CD8-positive, alpha-beta memory T cell (primary cell): ENCODE measurements at regions not wholly inside any gene's neighbourhood (a gene's known extent, or its start where the extent isn't known, plus 50 kb on each side); places are given as distances from the start of the nearest gene placed in this dataset.
"Not testable (repeated sequence)": the region's sequence is repeated elsewhere in the genome, so short reads cannot be mapped to it uniquely, and the experiment has no call there.

ENCODE experiments used
- CTCF ChIA-PET: fragments of 350-600 bp; sonication (Branson Sonifier 250); formaldehyde crosslinking; loops from one replicate; lab custom pipeline; 2021; ENCODE audit warnings: antibody characterized with exemption; lab: Charles Lee
- POLR2A ChIA-PET: fragments of 350-600 bp; sonication (Branson Sonifier 250); formaldehyde crosslinking; loops from one replicate; lab custom pipeline; 2021; ENCODE audit warnings: antibody characterized with exemption; lab: Charles Lee
- DNase-seq, 5 donors: peaks; one replicate each; pipeline versions ENCODE4 v3.0.0 to v3.0.0-alpha.2; 2020 to 2022; ENCODE audit warnings: mixed read lengths in 1 of 5
- H3K27ac ChIP-seq: one replicate; pipeline ENCODE4 v1.7.0; 2013; ENCODE audit warnings: low read depth, mild to moderate bottlenecking, low read length, moderate library complexity
- H3K27me3 ChIP-seq: 2 replicates; pipeline ENCODE4 v1.7.0; 2013; ENCODE audit warnings: low read length, mild to moderate bottlenecking; ENCODE audit not compliant: insufficient read depth, poor library complexity, severe bottlenecking
- H3K36me3 ChIP-seq: 2 replicates; pipeline ENCODE4 v1.7.0; 2013; ENCODE audit warnings: mild to moderate bottlenecking, low read length, moderate library complexity; ENCODE audit not compliant: insufficient read depth
- H3K4me1 ChIP-seq: 2 replicates; pipeline ENCODE4 v1.7.0; 2013; ENCODE audit warnings: mild to moderate bottlenecking, low read length, moderate library complexity; ENCODE audit not compliant: insufficient read depth
- H3K4me3 ChIP-seq: 2 replicates; pipeline ENCODE4 v1.7.0; 2013; ENCODE audit warnings: mild to moderate bottlenecking, low read length
- H3K9me3 ChIP-seq: 2 replicates; pipeline ENCODE4 v1.7.0; 2013; ENCODE audit warnings: mild to moderate bottlenecking, low read length
- H3K27ac Mint-ChIP-seq, 8 donors: one replicate each; pipeline ENCODE4 v1.8.0; 2020 to 2021; ENCODE audit warnings: mixed read lengths in 8 of 8, mild to moderate bottlenecking in 6 of 8, inconsistent platforms in 3 of 8, moderate library complexity in 3 of 8
- H3K27me3 Mint-ChIP-seq, 2 donors: one replicate each; pipeline ENCODE4 v1.8.0; 2020 to 2021; ENCODE audit warnings: mixed read lengths in 2 of 2, mild to moderate bottlenecking in 1 of 2, moderate library complexity in 1 of 2
- H3K36me3 Mint-ChIP-seq, 3 donors: one replicate each; pipeline ENCODE4 v1.8.0; 2020 to 2021; ENCODE audit warnings: mixed read lengths in 3 of 3, inconsistent platforms in 1 of 3, mild to moderate bottlenecking in 1 of 3
- H3K4me1 Mint-ChIP-seq, 3 donors: one replicate each; pipeline ENCODE4 v1.8.0; 2020 to 2021; ENCODE audit warnings: mixed read lengths in 3 of 3, inconsistent platforms in 1 of 3, mild to moderate bottlenecking in 1 of 3
- H3K4me3 Mint-ChIP-seq, 7 donors: one replicate each; pipeline ENCODE4 v1.8.0; 2020 to 2021; ENCODE audit warnings: mixed read lengths in 7 of 7, mild to moderate bottlenecking in 6 of 7, moderate library complexity in 4 of 7, inconsistent platforms in 2 of 7
- H3K9me3 Mint-ChIP-seq, 5 donors: one replicate each; pipeline ENCODE4 v1.8.0; 2020 to 2022; ENCODE audit warnings: mixed read lengths in 5 of 5, mild to moderate bottlenecking in 3 of 5, moderate library complexity in 2 of 5, inconsistent platforms in 1 of 5

DNA sequence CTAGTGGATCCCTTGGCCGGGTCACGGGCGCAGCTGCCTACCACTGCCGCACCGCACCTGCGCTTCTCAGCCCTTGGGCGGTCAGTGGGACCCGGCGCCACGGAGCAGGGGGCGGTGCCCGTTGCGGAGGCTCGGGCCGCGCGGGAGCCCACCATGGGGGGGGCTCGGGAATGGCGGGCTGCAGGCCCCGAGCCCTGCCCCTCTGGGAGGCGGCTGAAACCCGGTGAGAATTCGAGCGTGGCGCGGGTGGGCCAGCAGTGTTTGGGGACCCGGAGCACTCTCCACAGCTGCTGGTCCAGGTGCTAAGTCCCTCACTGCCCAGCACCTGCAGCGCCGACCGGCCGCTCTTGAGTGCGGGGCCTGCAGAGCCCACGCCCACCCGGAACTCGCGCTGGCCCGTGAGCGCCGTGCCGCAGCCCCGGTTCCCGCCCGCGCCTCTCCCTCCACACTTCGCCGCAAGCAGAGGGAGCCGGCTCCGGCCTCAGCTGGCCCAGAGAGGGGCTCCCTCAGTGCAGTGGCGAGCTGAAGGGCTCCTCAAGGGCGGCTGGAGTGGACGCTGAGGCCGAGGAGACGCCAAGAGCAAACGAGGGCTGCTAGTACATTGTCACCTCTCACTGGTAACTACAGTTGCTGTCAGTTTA is 120.5 kb upstream of the TMEM170B start:
- H3K27me3 Mint-ChIP-seq, result peaks cover 0 to 1% of the 10 kb centered on the region in 2 donors
- CTCF ChIA-PET, result interaction anchor here (0.6 to 1.0 kb wide), 2 partner anchors 38 to 246 kb away, joined by 3 to 4 read pairs; no protein-coding TSS in a partner anchor
- POLR2A ChIA-PET, result no interaction called here
- no peaks in the 10 kb centered on the region for H3K9me3 Mint-ChIP-seq
- H3K36me3 Mint-ChIP-seq, result peaks cover 0 to 8% (median 2%) of the 10 kb centered on the region in 3 donors
- Histone ChIP-seq H3K27me3 (no peaks in the 10 kb centered on the region), H3K4me1 (no peaks in the 10 kb centered on the region), H3K27ac (no peak overlapping the region), H3K9me3 (no peaks in the 10 kb centered on the region), H3K36me3 (no peaks in the 10 kb centered on the region), H3K4me3 (no peak overlapping the region)
- no peak overlapping the region for H3K27ac Mint-ChIP-seq
- no peak overlapping the region for H3K4me3 Mint-ChIP-seq
- peak in 1 of 5 donors; percentile 5 for DNase-seq
- H3K4me1 Mint-ChIP-seq, result peaks cover 13 to 27% (median 23%) of the 10 kb centered on the region in 3 donors

DNA sequence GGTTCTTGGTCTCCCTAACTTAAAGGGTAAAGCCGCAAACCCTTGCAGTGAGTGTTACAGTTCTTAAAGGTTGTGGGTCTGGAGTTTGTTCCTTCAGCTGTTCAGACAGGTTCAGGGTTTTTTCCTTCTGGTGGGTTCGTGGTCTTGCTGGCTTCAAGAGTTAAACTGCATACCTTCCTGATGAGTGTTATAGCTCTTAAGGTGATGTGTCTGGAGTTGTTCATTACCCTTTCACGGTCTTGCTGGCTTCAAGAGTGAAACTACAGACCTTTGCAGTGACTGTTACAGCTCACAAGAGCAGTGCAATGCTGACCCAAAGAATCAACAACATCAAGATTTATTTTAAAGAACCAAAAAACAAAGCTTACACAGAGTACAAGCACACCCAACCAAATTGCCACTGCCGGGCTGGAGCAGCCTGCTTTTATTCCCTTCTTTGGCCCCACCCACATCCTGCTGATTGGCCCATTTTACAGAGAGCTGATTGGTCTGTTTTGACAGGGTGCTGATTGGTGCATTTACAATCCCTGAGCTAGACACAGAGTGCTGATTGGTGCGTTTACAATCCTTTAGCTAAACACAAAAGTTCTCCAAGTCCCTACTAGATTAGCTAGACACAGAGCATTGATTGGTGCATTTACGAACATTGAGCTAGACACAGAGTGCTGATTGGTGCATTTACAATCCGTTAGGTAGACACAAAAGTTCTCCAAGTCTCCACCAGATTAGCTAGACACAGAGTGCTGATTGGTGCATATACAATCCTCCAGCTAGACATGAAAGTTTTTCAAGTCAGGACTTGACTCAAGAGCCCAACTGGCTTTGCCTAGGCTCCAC is 121.2 kb upstream of the TMEM170B start:
- DNase-seq, H3K4me3 Mint-ChIP-seq, H3K27me3 Mint-ChIP-seq, H3K9me3 ChIP-seq, H3K9me3 Mint-ChIP-seq, H3K27ac Mint-ChIP-seq, H3K36me3 ChIP-seq, H3K4me3 ChIP-seq, H3K4me1 ChIP-seq, POLR2A ChIA-PET, H3K36me3 Mint-ChIP-seq, H3K27ac ChIP-seq, H3K27me3 ChIP-seq: not testable (repeated sequence)
- CTCF ChIA-PET, result interaction anchor here (0.6 to 1.0 kb wide), 2 partner anchors 37 to 245 kb away, joined by 3 to 4 read pairs; no protein-coding TSS in a partner anchor
- H3K4me1 Mint-ChIP-seq, result peaks cover 13 to 31% (median 26%) of the 10 kb centered on the region in 3 donors

DNA sequence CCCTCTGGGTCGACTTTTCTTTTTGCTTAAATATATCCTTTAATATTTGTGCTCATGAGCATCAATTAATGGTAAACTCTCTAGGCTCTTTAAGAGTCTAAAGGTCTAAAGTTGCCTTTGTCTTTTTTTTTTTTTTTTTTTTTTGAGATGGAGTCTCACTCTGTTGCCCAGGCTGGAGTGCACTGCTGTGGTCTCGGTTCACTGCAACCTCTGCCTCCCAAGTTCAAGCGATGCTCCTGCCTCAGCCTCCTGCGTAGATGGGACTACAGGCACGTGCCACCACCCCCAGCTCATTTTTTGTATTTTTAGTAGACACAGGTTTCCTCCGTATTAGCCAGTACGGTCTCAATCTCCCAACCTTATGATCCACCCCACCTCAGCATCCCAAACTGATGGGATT is 122.0 kb upstream of the TMEM170B start:
- peaks cover 13 to 31% (median 26%) of the 10 kb centered on the region in 3 donors for H3K4me1 Mint-ChIP-seq
- peaks cover 0 to 1% of the 10 kb centered on the region in 2 donors for H3K27me3 Mint-ChIP-seq
- CTCF ChIA-PET, result interaction anchor here (1.1 to 1.5 kb wide), 2 partner anchors 18 to 80 kb away, joined by 3 read pairs; no protein-coding TSS in a partner anchor
- Histone ChIP-seq H3K4me3 (no peak overlapping the region), H3K36me3 (no peaks in the 10 kb centered on the region), H3K9me3 (no peaks in the 10 kb centered on the region), H3K27me3 (no peaks in the 10 kb centered on the region), H3K4me1 (no peaks in the 10 kb centered on the region), H3K27ac (no peak overlapping the region)
- no peaks in the 10 kb centered on the region for H3K9me3 Mint-ChIP-seq
- H3K27ac Mint-ChIP-seq, result no peak overlapping the region
- POLR2A ChIA-PET, result interaction anchor here (1.2 kb wide), 1 partner anchor 34 kb away, joined by 6 read pairs; no protein-coding TSS in a partner anchor
- no peak for DNase-seq
- peaks cover 0 to 3% (median 0%) of the 10 kb centered on the region in 3 donors for H3K36me3 Mint-ChIP-seq
- H3K4me3 Mint-ChIP-seq, result no peak overlapping the region

DNA sequence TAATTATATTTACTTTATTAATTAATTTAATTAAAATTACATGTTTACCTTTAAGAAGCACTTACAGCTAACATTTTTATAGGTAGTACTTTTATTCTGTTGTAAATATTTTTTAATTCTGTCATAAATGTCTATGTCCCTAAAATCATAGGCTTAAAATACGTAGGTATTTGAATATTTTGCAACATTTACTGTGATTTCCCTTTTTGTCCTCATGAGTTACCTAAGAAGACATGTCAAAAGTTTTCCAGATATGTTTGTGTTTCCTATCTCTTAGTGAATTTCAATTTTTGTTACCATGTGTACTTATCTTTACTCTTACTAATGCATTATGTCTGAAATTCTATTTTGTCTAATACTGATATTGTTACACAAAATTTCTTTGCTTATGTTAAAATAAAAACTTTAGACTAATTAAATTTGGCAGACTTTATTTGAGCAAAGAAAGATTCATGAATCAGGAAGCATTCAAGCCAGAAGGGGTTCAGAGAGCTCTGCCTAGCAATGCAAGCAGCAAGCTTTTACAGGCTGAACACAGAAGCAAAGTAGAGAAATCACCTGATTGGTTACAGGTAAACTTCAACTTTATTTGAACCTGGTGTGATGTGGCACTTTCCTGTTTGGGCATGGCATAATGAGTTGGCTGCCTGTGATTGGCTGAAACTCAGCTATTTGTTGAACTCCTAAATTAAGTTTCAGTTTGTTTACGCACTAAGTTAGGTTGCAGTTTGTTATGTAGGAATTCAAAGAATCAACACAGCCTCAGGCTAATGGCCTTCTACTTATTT is 123.2 kb upstream of the TMEM170B start:
- peak overlapping the region; percentile 23 to 62 (median 48) for H3K4me3 Mint-ChIP-seq
- Histone ChIP-seq H3K4me3 (no peak overlapping the region), H3K4me1 (no peaks in the 10 kb centered on the region), H3K27ac (no peak overlapping the region), H3K27me3 (no peaks in the 10 kb centered on the region), H3K9me3 (no peaks in the 10 kb centered on the region), H3K36me3 (no peaks in the 10 kb centered on the region)
- peaks cover 13 to 31% (median 26%) of the 10 kb centered on the region in 3 donors for H3K4me1 Mint-ChIP-seq
- H3K27ac Mint-ChIP-seq, result peak overlapping the region; percentile 17 to 91 (median 73)
- DNase-seq, result peak in 3 of 5 donors; percentile 47 to 57 (median 51)
- peaks cover 0 to 1% of the 10 kb centered on the region in 2 donors for H3K27me3 Mint-ChIP-seq
- ChIA-PET CTCF (interaction anchor here (1.1 to 2.8 kb wide), 5 partner anchors 14 to 242 kb away, joined by 3 to 9 read pairs (median 4); no protein-coding TSS in a partner anchor), POLR2A (interaction anchor here (1.2 kb wide), 1 partner anchor 33 kb away, joined by 6 read pairs; no protein-coding TSS in a partner anchor)
- no peaks in the 10 kb centered on the region for H3K36me3 Mint-ChIP-seq
- no peaks in the 10 kb centered on the region for H3K9me3 Mint-ChIP-seq

DNA sequence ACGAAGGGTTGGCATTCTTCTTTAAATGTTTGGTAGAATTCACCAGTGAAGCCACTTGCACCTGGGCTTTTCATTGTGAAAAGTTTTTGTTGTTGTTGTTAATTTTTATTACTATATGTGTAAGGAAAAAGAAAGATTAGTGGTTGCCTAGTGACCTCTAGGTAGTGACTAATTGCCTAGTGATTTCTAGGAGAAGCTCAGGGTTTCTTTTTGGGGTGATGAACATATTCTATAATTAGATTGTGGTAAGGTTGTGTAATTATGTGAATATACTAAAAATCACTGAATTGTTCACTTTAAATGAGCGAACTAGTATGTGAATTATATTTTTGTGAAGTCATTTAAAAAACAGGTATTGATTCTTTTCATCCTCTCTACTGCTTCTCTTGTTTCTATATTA is 123.8 kb upstream of the TMEM170B start:
- no peak overlapping the region for H3K27ac ChIP-seq
- Mint-ChIP-seq H3K27ac (no peak overlapping the region), H3K4me3 (no peak overlapping the region), H3K4me1 (peaks cover 13 to 31% (median 26%) of the 10 kb centered on the region in 3 donors), H3K36me3 (no peaks in the 10 kb centered on the region), H3K27me3 (peaks cover 0 to 1% of the 10 kb centered on the region in 2 donors), H3K9me3 (no peaks in the 10 kb centered on the region)
- no peaks in the 10 kb centered on the region for H3K9me3 ChIP-seq
- no peaks in the 10 kb centered on the region for H3K27me3 ChIP-seq
- H3K4me1 ChIP-seq, result no peaks in the 10 kb centered on the region
- no peaks in the 10 kb centered on the region for H3K36me3 ChIP-seq
- H3K4me3 ChIP-seq, result no peak overlapping the region
- ChIA-PET CTCF (interaction anchor here (1.1 to 2.8 kb wide), 4 partner anchors 13 to 242 kb away, joined by 3 to 9 read pairs (median 4); no protein-coding TSS in a partner anchor), POLR2A (no interaction called here)
- DNase-seq, result no peak

DNA sequence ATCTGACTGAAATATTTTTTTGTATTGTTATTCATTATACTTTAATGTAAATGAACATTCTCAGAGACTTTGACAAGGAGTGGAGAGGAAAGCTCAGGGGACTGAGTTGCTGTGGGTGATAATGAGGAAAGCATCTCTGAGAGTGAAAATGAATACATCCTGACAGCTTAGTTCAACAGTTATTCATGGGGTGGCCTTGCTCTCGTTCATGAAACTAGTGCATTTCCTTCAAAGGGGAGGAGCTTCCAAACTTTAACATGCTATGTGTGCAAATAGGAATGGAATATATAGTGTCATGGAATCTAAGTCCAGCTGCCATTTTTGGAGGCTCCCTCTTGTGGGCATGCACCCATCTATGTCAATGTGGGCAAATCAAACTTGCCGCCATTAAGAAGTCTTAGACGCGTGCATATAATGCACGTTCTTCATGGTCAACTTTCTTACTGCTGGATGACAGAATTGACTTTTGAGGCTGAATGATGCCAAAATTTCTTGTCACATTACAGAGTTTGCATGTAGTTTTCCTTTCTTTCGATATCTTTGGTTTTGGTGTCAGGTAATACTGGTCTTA is 124.3 kb upstream of the TMEM170B start:
- no peaks in the 10 kb centered on the region for H3K36me3 Mint-ChIP-seq
- peaks cover 13 to 31% (median 26%) of the 10 kb centered on the region in 3 donors for H3K4me1 Mint-ChIP-seq
- CTCF ChIA-PET, result interaction anchor here (0.8 to 2.8 kb wide), 5 partner anchors 12 to 241 kb away, joined by 3 to 9 read pairs (median 4); no protein-coding TSS in a partner anchor

DNA sequence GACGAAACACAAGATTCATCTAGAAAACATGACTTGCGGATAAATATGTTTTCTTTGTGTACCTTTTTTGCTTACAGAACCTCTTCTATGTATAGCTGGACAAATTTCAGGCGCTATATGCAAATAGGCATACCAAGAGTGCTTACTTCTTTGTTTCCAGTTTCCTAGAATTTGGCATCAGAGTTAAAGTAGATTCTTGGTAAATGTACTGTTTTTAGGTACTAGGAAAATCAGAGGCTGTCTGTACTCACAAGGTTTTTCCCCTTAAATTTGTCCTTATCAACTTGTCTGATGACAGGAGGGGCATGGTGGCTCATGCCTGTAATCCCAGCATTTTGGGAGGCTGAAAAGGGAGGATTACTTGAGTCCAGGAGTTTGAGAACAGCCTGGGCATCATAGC is 124.9 kb upstream of the TMEM170B start:
- ChIA-PET POLR2A (no interaction called here), CTCF (interaction anchor here (0.8 to 2.8 kb wide), 4 partner anchors 12 to 240 kb away, joined by 3 to 9 read pairs (median 4); no protein-coding TSS in a partner anchor)

More for the DNA sequence above, 124.3 kb upstream of the TMEM170B start:
- Histone ChIP-seq H3K9me3 (no peaks in the 10 kb centered on the region), H3K36me3 (no peaks in the 10 kb centered on the region), H3K4me3 (no peak overlapping the region), H3K27ac (peak overlapping the region; percentile 2), H3K4me1 (no peaks in the 10 kb centered on the region), H3K27me3 (no peaks in the 10 kb centered on the region)
- Mint-ChIP-seq H3K9me3 (no peaks in the 10 kb centered on the region), H3K27me3 (peaks cover 0 to 1% of the 10 kb centered on the region in 2 donors), H3K27ac (peak overlapping the region in 1 of 8 donors; percentile 64), H3K4me3 (no peak overlapping the region)
- DNase-seq, result no peak
- POLR2A ChIA-PET, result no interaction called here

More for the DNA sequence above, 124.9 kb upstream of the TMEM170B start:
- Histone ChIP-seq H3K9me3 (no peaks in the 10 kb centered on the region), H3K4me3 (no peak overlapping the region), H3K36me3 (no peaks in the 10 kb centered on the region), H3K27ac (peak overlapping the region; percentile 2), H3K4me1 (no peaks in the 10 kb centered on the region), H3K27me3 (no peaks in the 10 kb centered on the region)
- DNase-seq, result no peak
- Mint-ChIP-seq H3K9me3 (no peaks in the 10 kb centered on the region), H3K36me3 (peaks cover 0 to 2% (median 1%) of the 10 kb centered on the region in 3 donors), H3K27ac (no peak overlapping the region), H3K4me1 (peaks cover 13 to 31% (median 26%) of the 10 kb centered on the region in 3 donors), H3K4me3 (no peak overlapping the region), H3K27me3 (no peaks in the 10 kb centered on the region)
